Mucosa of stomach (tissue), 1 donor: ENCODE measurements at regions not wholly inside any gene's neighbourhood (a gene's known extent, or its start where the extent isn't known, plus 50 kb on each side); places are given as distances from the start of the nearest gene placed in this dataset.
"Not testable (repeated sequence)": the region's sequence is repeated elsewhere in the genome, so short reads cannot be mapped to it uniquely, and the experiment has no call there.

Source experiments
- H3K27me3 ChIP-seq: one replicate; pipeline ENCODE4 v1.7.0; 2013; ENCODE audit warnings: mild to moderate bottlenecking, low read length; ENCODE audit not compliant: control insufficient read depth, insufficient read depth
- H3K36me3 ChIP-seq: one replicate; pipeline ENCODE4 v1.7.0; 2013; ENCODE audit warnings: low read length; ENCODE audit not compliant: control insufficient read depth, insufficient read depth
- H3K4me1 ChIP-seq: one replicate; pipeline ENCODE4 v1.7.0; 2013; ENCODE audit warnings: mild to moderate bottlenecking, low read length; ENCODE audit not compliant: control insufficient read depth, insufficient read depth
- H3K4me3 ChIP-seq: one replicate; pipeline ENCODE4 v1.7.0; 2013; ENCODE audit warnings: low read length
- H3K9ac ChIP-seq: one replicate; pipeline ENCODE4 v1.7.0; 2013; ENCODE audit warnings: mild to moderate bottlenecking, low read length, moderate library complexity
- H3K9me3 ChIP-seq: one replicate; pipeline ENCODE4 v1.7.0; 2013; ENCODE audit warnings: mild to moderate bottlenecking, low read length, moderate library complexity; ENCODE audit not compliant: control insufficient read depth
- donor health status: Pancreatic carcinoma.

DNA sequence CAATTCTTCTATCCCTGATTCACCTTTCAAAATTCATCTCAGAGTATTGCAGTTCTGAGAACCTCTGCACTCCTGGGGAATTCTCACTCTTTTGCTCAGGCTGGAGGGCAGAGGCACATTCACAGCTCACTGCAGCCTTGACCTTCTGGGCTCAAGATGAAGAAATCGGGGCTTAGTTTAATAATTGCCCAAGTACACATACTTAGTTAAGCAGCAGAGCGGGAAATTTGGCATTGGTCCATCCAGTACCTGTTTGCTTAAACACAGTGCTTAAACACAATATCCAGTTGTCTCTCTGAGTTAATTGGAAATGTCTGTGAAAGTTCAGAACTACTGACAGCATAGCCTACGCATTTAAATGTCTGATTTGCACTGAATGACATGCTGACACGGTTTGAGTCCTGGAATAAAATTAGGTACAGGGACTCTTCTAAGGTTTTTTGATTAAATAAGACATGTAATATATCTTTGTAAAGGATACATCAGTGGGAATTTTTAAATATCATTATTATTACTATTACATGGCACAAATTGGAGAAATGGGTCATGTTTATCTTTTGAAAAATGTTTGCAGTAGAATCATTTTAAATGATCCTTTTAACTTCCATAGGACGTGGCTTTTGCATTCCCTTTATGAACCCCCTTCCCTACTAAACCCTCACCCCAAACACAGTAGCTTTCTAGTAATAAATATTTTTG lies 337.4 kb downstream of the SRGAP2C start:
- Histone ChIP-seq H3K27me3 (no peaks in the 10 kb centered on the region), H3K4me1 (no peaks in the 10 kb centered on the region), H3K9ac (no peak overlapping the region), H3K9me3 (no peaks in the 10 kb centered on the region), H3K36me3 (no peaks in the 10 kb centered on the region), H3K4me3 (no peak overlapping the region)

GRCh38 chr1:121523112-121523511 lies 338.3 kb downstream of the SRGAP2C start:
- H3K4me1 ChIP-seq, H3K9ac ChIP-seq, H3K4me3 ChIP-seq, H3K9me3 ChIP-seq, H3K27me3 ChIP-seq, H3K36me3 ChIP-seq: not testable (repeated sequence)

DNA sequence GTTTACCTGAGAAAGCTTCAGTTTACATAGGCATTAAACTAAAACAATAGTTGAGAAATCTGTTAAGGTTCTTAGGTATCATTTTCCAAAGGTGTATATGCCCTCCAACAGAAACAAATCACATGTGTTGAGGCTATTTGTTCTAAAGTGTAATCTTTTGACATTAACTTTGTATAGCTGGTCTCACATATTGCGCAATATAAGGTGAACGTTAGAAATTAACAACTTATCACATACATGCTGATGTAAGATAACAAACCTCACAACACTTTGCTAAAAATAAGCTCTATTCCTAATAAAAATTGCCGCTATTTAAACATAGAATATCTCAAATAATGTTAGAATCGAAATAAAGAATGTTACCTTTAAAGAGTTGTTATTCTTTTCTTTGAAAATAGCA lies 340.6 kb downstream of the SRGAP2C start:
- no peak overlapping the region for H3K9ac ChIP-seq
- no peaks in the 10 kb centered on the region for H3K27me3 ChIP-seq
- no peaks in the 10 kb centered on the region for H3K36me3 ChIP-seq
- H3K9me3 ChIP-seq, result no peaks in the 10 kb centered on the region
- no peaks in the 10 kb centered on the region for H3K4me1 ChIP-seq
- H3K4me3 ChIP-seq, result no peak overlapping the region

GRCh38 chr1:121528958-121529357 lies 344.2 kb downstream of the SRGAP2C start:
- not testable (repeated sequence) for H3K9ac ChIP-seq, H3K4me3 ChIP-seq

DNA sequence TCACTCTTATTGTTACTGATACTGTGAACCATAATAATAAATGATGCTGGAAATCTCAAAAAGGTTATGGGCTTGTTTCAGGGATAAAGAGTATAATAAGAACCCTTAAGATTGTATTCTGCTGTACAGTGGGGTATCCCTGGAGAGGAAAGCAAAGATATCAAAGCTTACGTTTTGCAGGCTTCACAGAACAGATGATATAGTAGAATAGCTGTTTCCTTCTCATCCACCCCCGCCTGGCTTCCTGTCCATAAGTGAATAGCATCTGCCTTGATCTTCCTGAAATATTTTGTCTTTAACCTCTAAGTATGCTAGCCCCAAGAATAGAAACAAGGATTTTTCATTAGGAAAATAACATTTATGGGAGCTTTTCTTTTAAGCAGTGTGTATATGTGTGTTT lies 345.3 kb downstream of the SRGAP2C start:
- H3K4me3 ChIP-seq, H3K4me1 ChIP-seq, H3K27me3 ChIP-seq, H3K9ac ChIP-seq, H3K36me3 ChIP-seq, H3K9me3 ChIP-seq: not testable (repeated sequence)

More at GRCh38 chr1:121528958-121529357, 344.2 kb downstream of the SRGAP2C start:
- H3K9me3 ChIP-seq, H3K27me3 ChIP-seq, H3K36me3 ChIP-seq, H3K4me1 ChIP-seq: not testable (repeated sequence)

GRCh38 chr1:121531747-121532146 lies 347.0 kb downstream of the SRGAP2C start:
- H3K27me3 ChIP-seq, H3K4me1 ChIP-seq, H3K36me3 ChIP-seq, H3K9ac ChIP-seq, H3K9me3 ChIP-seq, H3K4me3 ChIP-seq: not testable (repeated sequence)

DNA sequence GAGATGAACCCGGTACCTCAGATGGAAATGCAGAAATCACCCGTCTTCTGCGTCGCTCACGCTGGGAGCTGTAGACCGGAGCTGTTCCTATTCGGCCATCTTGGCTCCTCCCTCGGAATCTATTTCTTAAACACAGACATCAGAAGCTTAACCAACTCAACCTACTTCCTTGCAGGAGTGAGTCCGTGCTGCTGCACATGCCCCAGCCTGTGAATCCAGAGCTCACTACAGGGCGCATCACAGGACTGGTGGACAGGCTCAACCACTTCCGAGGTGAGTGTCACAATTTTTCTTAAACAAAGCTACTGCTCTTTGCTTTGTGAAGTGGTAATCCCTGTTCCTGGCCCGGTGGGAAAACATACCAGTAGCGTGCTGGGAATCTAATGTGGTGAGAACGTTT lies 353.4 kb downstream of the SRGAP2C start:
- not testable (repeated sequence) for H3K27me3 ChIP-seq, H3K4me3 ChIP-seq, H3K4me1 ChIP-seq, H3K9me3 ChIP-seq, H3K36me3 ChIP-seq, H3K9ac ChIP-seq

DNA sequence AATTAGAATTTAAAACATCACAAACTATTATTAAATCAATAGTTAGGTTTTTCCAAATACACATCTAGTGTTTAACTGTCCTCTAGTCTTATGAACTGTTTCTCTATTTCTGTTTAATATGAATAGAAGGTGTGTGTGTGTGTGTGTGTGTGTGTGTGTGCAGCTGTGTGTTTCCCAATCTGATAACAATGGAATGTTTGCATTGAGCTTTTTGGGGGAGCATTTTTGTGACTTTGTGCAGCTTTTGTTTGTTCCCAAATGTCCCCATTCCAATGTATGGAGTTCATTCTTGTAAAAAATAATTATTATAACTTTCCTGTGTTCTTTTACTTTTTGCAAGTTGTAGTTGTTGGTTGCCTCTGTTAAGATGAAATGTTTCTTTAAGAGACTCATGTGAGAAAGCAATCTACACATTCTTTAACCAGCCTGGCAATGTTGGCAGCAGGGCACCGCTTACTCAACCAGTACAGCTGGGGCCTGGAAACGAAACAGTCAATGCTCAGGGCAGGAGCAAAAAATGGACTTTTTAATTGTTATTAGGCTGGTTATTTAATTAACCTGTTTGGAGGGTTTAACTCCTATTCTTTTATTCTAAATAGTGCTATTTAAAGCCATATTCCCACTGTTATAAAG lies 354.3 kb downstream of the SRGAP2C start:
- Histone ChIP-seq H3K4me3 (no peak overlapping the region), H3K36me3 (no peaks in the 10 kb centered on the region), H3K4me1 (no peaks in the 10 kb centered on the region), H3K9ac (no peak overlapping the region), H3K27me3 (no peaks in the 10 kb centered on the region), H3K9me3 (no peaks in the 10 kb centered on the region)

- H3K27me3 ChIP-seq, H3K4me3 ChIP-seq, H3K4me1 ChIP-seq, H3K9ac ChIP-seq, H3K9me3 ChIP-seq, H3K36me3 ChIP-seq: not testable (repeated sequence)
These were observed 359.2 kb downstream of the SRGAP2C start for GRCh38 chr1:121543988-121544387.

DNA sequence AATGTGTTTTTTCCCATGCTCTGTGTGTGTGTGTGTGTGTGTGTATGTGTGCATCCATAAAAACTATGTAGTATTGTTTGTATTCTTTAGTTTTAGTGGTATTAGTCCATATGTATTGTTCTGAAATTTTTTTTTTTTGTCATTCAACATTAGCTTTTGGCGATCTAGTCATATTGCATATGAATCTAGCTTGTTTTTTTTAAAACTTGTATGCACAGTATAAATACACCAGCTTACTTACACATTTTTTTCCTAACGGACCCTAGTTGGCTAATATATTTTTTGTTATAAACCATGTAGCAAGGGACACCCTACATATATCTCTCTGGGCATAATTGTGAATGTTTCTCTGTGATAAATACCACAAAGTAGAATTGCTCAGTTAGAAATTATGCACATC lies 359.7 kb downstream of the SRGAP2C start:
- Histone ChIP-seq H3K4me3 (no peak overlapping the region), H3K27me3 (no peaks in the 10 kb centered on the region), H3K9me3 (no peaks in the 10 kb centered on the region), H3K9ac (no peak overlapping the region), H3K36me3 (no peaks in the 10 kb centered on the region), H3K4me1 (no peaks in the 10 kb centered on the region)

DNA sequence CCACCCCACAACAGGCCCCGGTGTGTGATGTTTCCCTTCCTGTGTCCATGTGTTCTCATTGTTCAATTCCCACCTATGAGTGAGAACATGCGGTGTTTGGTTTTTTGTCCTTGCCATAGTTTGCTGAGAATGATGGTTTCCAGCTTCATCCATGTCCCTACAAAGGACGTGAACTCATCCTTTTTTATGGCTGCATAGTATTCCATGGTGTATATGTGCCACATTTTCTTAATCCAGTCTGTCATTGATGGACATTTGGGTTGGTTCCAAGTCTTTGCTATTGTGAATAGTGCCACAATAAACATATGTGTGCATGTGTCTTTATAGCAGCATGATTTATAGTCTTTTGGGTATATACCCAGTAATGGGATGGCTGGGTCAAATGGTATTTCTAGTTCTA lies 361.1 kb downstream of the SRGAP2C start:
- not testable (repeated sequence) for H3K27me3 ChIP-seq, H3K9ac ChIP-seq, H3K4me3 ChIP-seq, H3K36me3 ChIP-seq, H3K4me1 ChIP-seq, H3K9me3 ChIP-seq

GRCh38 chr1:121546830-121547591 lies 362.2 kb downstream of the SRGAP2C start:
- Histone ChIP-seq H3K36me3 (no peaks in the 10 kb centered on the region), H3K27me3 (no peaks in the 10 kb centered on the region), H3K9me3 (no peaks in the 10 kb centered on the region), H3K9ac (no peak overlapping the region), H3K4me1 (no peaks in the 10 kb centered on the region), H3K4me3 (no peak overlapping the region)
